ENCODE measurements at regions not wholly inside any gene's neighbourhood (a gene's known extent, or its start where the extent isn't known, plus 50 kb on each side); places are given as distances from the start of the nearest gene placed in this dataset.

DNA sequence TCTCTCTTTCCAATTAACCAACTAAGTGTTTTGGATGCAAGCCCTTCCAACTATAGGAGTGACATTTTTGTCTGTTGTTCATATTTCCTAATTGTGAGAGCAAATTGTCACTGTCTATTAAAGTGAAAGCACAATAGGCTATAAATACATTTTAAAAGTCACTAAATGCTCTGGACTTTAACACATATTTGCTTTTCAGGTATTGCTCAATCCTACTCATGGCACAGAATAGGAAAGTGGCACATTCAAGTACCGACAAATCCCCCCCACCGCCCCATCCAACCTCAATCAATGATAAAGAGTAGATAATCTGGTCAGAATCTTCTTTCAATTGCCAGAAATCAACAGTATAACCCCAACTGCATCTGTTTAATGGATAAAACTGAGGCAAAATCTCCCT is 419.8 kb downstream of the PLK2 start:
- H3K4me1 Mint-ChIP-seq (ENCODE audit: low read depth, unreplicated experiment): no peaks in the 10 kb centered on the region
- intact Hi-C loops (cut with micrococcal nuclease; ENCODE audit: unreplicated experiment): no loop called here
- TF ChIP-seq CTCF (IDR thresholded peaks at IDR 0.05; ENCODE audit: insufficient read depth in 1 of 2, low read depth in 1 of 2, low read length in 1 of 2, severe bottlenecking in 1 of 2, unreplicated experiment in 1 of 2): no peak
- ChIA-PET POLR2A (no interaction called here), CTCF (no interaction called here)
- peaks cover 17% of the 10 kb centered on the region; the same call in 1 of the 2 replicates for H3K4me1 ChIP-seq
- no TSS peak for BruUV-seq (replicated peaks)
- H3K36me3 ChIP-seq (ENCODE audit: control insufficient read depth, insufficient read depth, low read length): no peaks in the 10 kb centered on the region
- DNase-seq: no peak
- peaks cover 13% of the 10 kb centered on the region for H3K9me3 Mint-ChIP-seq (ENCODE audit: unreplicated experiment)
- H3K27me3 ChIP-seq (replicated peaks; ENCODE audit: control insufficient read depth, insufficient read depth, low read length): no peaks in the 10 kb centered on the region
- 0 out of 2 replicates have a peak, but pooled peaks cover 3% of the 10 kb centered on the region for H3K9me3 ChIP-seq
- H3K36me3 Mint-ChIP-seq (ENCODE audit: insufficient read depth, unreplicated experiment): no peaks in the 10 kb centered on the region
- no peak overlapping the region for H3K4me3 ChIP-seq (ENCODE audit: low read depth, low read length)
- no peaks in the 10 kb centered on the region for H3K27me3 Mint-ChIP-seq (ENCODE audit: insufficient read depth, unreplicated experiment)
- no peak overlapping the region for H3K4me3 Mint-ChIP-seq (ENCODE audit: unreplicated experiment)
- H3K27ac Mint-ChIP-seq (ENCODE audit: unreplicated experiment): no peak overlapping the region

- Histone ChIP-seq H3K36me3 (ENCODE audit: control insufficient read depth, insufficient read depth, low read length) (no peaks in the 10 kb centered on the region), H3K9me3 (no peaks in the 10 kb centered on the region), H3K4me3 (ENCODE audit: low read depth, low read length) (no peak overlapping the region), H3K27me3 (replicated peaks; ENCODE audit: control insufficient read depth, insufficient read depth, low read length) (no peaks in the 10 kb centered on the region), H3K4me1 (peaks cover 7% of the 10 kb centered on the region; the same call in 1 of the 2 replicates)
- Mint-ChIP-seq H3K9me3 (ENCODE audit: unreplicated experiment) (peaks cover 13% of the 10 kb centered on the region), H3K4me1 (ENCODE audit: low read depth, unreplicated experiment) (no peaks in the 10 kb centered on the region), H3K27ac (ENCODE audit: unreplicated experiment) (no peak overlapping the region), H3K36me3 (ENCODE audit: insufficient read depth, unreplicated experiment) (no peaks in the 10 kb centered on the region), H3K27me3 (ENCODE audit: insufficient read depth, unreplicated experiment) (no peaks in the 10 kb centered on the region), H3K4me3 (ENCODE audit: unreplicated experiment) (no peak overlapping the region)
- no peak for TF ChIP-seq CTCF (IDR thresholded peaks at IDR 0.05; ENCODE audit: insufficient read depth in 1 of 2, low read depth in 1 of 2, low read length in 1 of 2, severe bottlenecking in 1 of 2, unreplicated experiment in 1 of 2)
- CTCF ChIA-PET: no interaction called here
- BruUV-seq (replicated peaks): no TSS peak
- intact Hi-C loops (cut with micrococcal nuclease; ENCODE audit: unreplicated experiment): no loop called here
- DNase-seq: no peak
- POLR2A ChIA-PET: no interaction called here
These were observed 422.0 kb downstream of the PLK2 start for GRCh38 chr5:58037899-58038298.

- H3K4me3 ChIP-seq (ENCODE audit: low read depth, low read length): no peak overlapping the region
- H3K27me3 Mint-ChIP-seq (ENCODE audit: insufficient read depth, unreplicated experiment): no peaks in the 10 kb centered on the region
- ChIA-PET POLR2A (no interaction called here), CTCF (interaction anchor here (0.6 kb wide), 1 partner anchor 16 kb away, joined by 3 read pairs; no protein-coding TSS in a partner anchor)
- H3K4me1 Mint-ChIP-seq (ENCODE audit: low read depth, unreplicated experiment): peaks cover 7% of the 10 kb centered on the region
- no peaks in the 10 kb centered on the region for H3K36me3 ChIP-seq (ENCODE audit: control insufficient read depth, insufficient read depth, low read length)
- BruUV-seq (replicated peaks): no TSS peak
- no peaks in the 10 kb centered on the region for H3K9me3 ChIP-seq
- intact Hi-C loops (cut with micrococcal nuclease; ENCODE audit: unreplicated experiment): no loop called here
- no peak overlapping the region for H3K4me3 Mint-ChIP-seq (ENCODE audit: unreplicated experiment)
- H3K36me3 Mint-ChIP-seq (ENCODE audit: insufficient read depth, unreplicated experiment): no peaks in the 10 kb centered on the region
- H3K27me3 ChIP-seq (replicated peaks; ENCODE audit: control insufficient read depth, insufficient read depth, low read length): no peaks in the 10 kb centered on the region
- TF ChIP-seq CTCF (IDR thresholded peaks at IDR 0.05; ENCODE audit: insufficient read depth in 1 of 2, low read depth in 1 of 2, low read length in 1 of 2, severe bottlenecking in 1 of 2, unreplicated experiment in 1 of 2): no peak
- no peaks in the 10 kb centered on the region for H3K9me3 Mint-ChIP-seq (ENCODE audit: unreplicated experiment)
- no peak for DNase-seq
- peak overlapping the region; percentile 22 for H3K27ac Mint-ChIP-seq (ENCODE audit: unreplicated experiment)
- H3K4me1 ChIP-seq: peaks cover 19% of the 10 kb centered on the region
These were observed 434.1 kb downstream of the PLK2 start for GRCh38 chr5:58025809-58026208.
